HG02610 (cell line): ENCODE measurements at regions not wholly inside any gene's neighbourhood (a gene's known extent, or its start where the extent isn't known, plus 50 kb on each side); places are given as distances from the start of the nearest gene placed in this dataset.
"Not testable (repeated sequence)": the region's sequence is repeated elsewhere in the genome, so short reads cannot be mapped to it uniquely, and the experiment has no call there.

Source experiments
- ATAC-seq: cut with Tn5 transposase; IDR thresholded peaks from one replicate; pipeline ENCODE4 v1.9.1; 2021; ENCODE audit warnings: mild to moderate bottlenecking, moderate library complexity; ENCODE audit not compliant: unreplicated experiment

GRCh38 chr12:67524861-67525616 lies 123.5 kb upstream of the DYRK2 start:
- no peak for ATAC-seq

GRCh38 chr12:67525617-67525884 lies 123.0 kb upstream of the DYRK2 start:
- ATAC-seq, result no peak

GRCh38 chr12:67526129-67526528 lies 122.4 kb upstream of the DYRK2 start:
- ATAC-seq, result no peak

- no peak for ATAC-seq
These were observed 117.5 kb upstream of the DYRK2 start for GRCh38 chr12:67531051-67531450.

- ATAC-seq, result no peak
These were observed 117.0 kb upstream of the DYRK2 start for GRCh38 chr12:67531501-67531900.

- no peak for ATAC-seq
These were observed 115.4 kb upstream of the DYRK2 start for GRCh38 chr12:67533159-67533558.

- no peak for ATAC-seq
These were observed 114.5 kb upstream of the DYRK2 start for GRCh38 chr12:67534046-67534445.

- no peak for ATAC-seq
These were observed 113.9 kb upstream of the DYRK2 start for GRCh38 chr12:67534681-67535080.

GRCh38 chr12:67535176-67535575 lies 113.4 kb upstream of the DYRK2 start:
- ATAC-seq, result no peak

- no peak for ATAC-seq
These were observed 112.6 kb upstream of the DYRK2 start for GRCh38 chr12:67535971-67536370.

GRCh38 chr12:67539329-67539728 lies 109.2 kb upstream of the DYRK2 start:
- ATAC-seq, result no peak

GRCh38 chr12:67539946-67540345 lies 108.6 kb upstream of the DYRK2 start:
- no peak for ATAC-seq

- ATAC-seq, result no peak
These were observed 107.5 kb upstream of the DYRK2 start for GRCh38 chr12:67540920-67541624.

GRCh38 chr12:67541625-67541991 lies 106.9 kb upstream of the DYRK2 start:
- ATAC-seq, result no peak

GRCh38 chr12:67543021-67543770 lies 105.3 kb upstream of the DYRK2 start:
- no peak for ATAC-seq

GRCh38 chr12:67545298-67545697 lies 103.2 kb upstream of the DYRK2 start:
- no peak for ATAC-seq

GRCh38 chr12:67546746-67547145 lies 101.8 kb upstream of the DYRK2 start:
- ATAC-seq, result no peak

GRCh38 chr12:67555075-67555717 lies 93.3 kb upstream of the DYRK2 start:
- ATAC-seq, result not testable (repeated sequence)

- ATAC-seq, result no peak
These were observed 89.8 kb upstream of the DYRK2 start for GRCh38 chr12:67558775-67559174.

GRCh38 chr12:67559751-67560150 lies 88.8 kb upstream of the DYRK2 start:
- ATAC-seq, result no peak

- no peak for ATAC-seq
These were observed 85.8 kb upstream of the DYRK2 start for GRCh38 chr12:67562513-67563287.
